ENCODE measurements at regions not wholly inside any gene's neighbourhood (a gene's known extent, or its start where the extent isn't known, plus 50 kb on each side); places are given as distances from the start of the nearest gene placed in this dataset.

DNA sequence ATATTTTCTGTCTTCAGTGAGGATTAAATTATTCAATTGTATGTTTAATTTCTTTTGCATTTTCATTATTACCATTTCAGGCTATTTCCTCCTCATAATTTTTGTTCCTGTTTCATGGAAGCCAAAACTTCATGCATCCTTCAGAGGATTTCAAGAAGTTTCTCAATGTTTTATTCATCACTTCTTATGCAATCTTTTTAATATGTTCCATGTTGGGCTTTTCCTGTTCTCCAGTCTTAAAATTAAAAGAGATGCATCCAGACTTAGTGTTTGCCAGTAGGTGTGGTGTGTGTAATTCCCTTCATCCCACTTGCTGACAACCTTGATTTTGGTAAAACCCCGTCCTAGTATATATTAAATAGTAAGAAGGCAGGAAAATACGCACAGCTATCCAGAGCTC, 190.0 kb downstream of the EN1 start:
- TF ChIP-seq, protein P1, sequence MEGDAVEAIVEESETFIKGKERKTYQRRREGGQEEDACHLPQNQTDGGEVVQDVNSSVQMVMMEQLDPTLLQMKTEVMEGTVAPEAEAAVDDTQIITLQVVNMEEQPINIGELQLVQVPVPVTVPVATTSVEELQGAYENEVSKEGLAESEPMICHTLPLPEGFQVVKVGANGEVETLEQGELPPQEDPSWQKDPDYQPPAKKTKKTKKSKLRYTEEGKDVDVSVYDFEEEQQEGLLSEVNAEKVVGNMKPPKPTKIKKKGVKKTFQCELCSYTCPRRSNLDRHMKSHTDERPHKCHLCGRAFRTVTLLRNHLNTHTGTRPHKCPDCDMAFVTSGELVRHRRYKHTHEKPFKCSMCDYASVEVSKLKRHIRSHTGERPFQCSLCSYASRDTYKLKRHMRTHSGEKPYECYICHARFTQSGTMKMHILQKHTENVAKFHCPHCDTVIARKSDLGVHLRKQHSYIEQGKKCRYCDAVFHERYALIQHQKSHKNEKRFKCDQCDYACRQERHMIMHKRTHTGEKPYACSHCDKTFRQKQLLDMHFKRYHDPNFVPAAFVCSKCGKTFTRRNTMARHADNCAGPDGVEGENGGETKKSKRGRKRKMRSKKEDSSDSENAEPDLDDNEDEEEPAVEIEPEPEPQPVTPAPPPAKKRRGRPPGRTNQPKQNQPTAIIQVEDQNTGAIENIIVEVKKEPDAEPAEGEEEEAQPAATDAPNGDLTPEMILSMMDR (conservative IDR thresholded peaks at IDR 0.05; ENCODE audit: low read length): no peak
- peak; percentile 74 for DNase-seq (ENCODE audit: low read depth)
- no peak overlapping the region for H3K4me3 ChIP-seq (ENCODE audit: low read length)

DNA sequence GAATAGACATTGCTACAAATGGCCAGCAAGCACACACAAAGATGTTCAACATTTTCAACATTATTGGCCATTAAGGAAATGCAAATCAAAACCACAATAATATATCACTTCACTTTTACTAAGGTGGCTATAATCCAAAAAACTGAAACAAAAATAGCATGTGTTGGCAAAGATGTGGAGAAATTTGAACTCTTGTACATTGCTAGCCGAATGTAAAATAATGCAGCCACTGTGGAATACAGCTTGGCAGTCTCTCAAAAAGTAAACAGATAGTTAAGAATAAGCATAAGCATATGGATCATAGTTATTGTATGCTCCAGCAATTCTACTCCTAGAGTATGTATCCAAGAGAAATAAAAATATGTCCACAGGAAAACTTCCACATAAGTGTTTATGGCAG, 192.5 kb downstream of the EN1 start:
- TF ChIP-seq, protein P1 (conservative IDR thresholded peaks at IDR 0.05; ENCODE audit: low read length): no peak
- no peak overlapping the region for H3K4me3 ChIP-seq (ENCODE audit: low read length)
- peak; percentile 51 for DNase-seq (ENCODE audit: low read depth)

DNA sequence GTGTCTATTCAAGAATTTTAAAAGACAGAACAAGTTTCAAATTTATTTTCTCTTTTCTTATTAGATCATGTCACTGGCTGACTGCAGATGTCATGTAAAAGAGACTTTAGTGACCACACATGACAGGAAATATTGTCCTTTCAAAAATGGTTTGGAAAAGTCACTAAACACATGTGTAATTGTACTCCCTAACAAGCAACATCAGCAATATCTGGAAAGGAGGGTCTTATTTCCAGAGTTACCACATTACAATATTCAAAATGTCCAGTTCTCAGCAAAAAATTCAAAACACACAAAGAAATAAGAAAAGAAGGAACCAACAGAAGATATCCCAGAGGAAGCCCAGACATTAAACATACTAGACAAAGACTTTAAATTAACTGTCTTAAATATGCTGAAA, 197.1 kb downstream of the EN1 start:
- TF ChIP-seq, protein P1 (conservative IDR thresholded peaks at IDR 0.05; ENCODE audit: low read length): no peak
- DNase-seq (ENCODE audit: low read depth): no peak
- no peak overlapping the region for H3K4me3 ChIP-seq (ENCODE audit: low read length)

DNA sequence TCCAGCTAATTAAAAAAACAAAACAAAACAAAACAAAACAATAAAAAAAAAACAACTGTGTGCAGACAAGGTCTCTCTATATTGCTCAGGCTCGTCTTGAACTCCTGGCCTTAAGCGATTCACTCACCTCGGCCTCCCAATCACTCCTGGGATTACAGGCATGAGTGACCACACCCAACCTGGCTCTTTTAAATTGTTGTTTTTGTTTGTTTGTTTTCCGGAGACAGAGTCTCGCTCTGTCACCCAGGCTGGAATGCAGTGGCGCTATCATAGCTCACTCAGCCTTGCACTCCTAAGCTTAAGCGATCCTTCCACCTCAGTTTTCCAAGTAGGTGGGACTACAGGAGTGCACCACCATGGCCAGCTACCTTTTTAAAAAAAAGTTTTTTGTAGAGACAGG, 201.6 kb downstream of the EN1 start:
- H3K4me3 ChIP-seq (ENCODE audit: low read length): no peak overlapping the region
- TF ChIP-seq, protein P1 (conservative IDR thresholded peaks at IDR 0.05; ENCODE audit: low read length): no peak
- no peak for DNase-seq (ENCODE audit: low read depth)

DNA sequence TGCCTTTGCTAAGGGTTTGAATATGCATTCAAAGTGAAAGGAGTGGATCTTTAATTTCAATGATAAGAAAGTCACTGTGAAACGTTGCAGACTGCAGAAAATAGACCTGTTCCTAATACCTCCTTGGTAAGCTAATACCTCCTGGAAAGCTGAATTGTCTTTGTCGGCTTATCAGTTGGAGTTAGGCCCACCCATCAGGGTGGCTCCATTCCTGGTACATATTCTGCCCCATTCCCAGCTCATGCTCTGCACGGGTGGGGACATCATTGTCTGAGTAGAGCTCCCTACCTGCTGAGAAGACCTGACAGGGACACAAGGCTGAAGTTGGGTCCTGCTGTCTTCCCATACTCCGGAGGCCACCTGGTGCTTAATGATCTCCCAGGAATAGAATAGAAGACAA, 203.3 kb downstream of the EN1 start:
- TF ChIP-seq, protein P1 (conservative IDR thresholded peaks at IDR 0.05; ENCODE audit: low read length): no peak
- no peak for DNase-seq (ENCODE audit: low read depth)
- no peak overlapping the region for H3K4me3 ChIP-seq (ENCODE audit: low read length)

DNA sequence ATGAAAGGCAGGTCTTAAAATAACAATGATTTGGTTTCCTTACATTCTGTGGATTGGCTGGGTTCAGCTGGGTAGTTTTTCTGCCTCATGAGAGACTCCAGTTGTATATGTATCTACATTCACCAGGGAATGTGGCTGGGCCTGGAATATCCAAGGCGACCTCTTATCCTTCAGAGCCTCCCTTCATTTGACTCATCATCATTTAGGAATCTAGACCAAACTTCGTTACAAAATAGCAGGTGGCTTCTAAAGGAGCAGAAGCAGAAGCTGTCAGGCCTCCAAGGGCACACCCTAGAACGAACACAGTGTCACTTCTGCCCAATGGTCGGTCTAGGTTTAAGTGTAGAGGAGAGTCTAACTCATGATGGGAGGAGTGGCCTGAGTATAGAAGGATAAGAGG, 204.2 kb downstream of the EN1 start:
- TF ChIP-seq, protein P1 (conservative IDR thresholded peaks at IDR 0.05; ENCODE audit: low read length): no peak
- no peak overlapping the region for H3K4me3 ChIP-seq (ENCODE audit: low read length)
- DNase-seq (ENCODE audit: low read depth): peak; percentile 63

DNA sequence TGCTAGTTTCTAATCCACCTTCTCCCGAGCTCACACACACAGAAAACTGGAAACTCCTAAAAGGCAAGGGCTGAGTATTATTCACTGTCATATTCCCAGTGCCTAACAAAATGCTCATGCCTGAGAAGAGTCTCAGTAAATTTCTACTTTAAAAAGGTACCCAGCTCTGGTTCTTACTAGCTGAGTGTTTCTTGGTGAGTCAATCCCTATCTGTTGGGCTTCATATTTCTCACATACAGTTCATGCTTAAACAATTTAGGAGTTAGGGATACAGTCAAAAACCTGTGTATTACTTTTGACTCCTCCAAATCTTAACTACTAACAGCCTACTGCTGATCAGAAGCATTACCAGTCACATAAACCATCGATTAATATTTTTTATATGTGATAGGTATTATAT, 204.9 kb downstream of the EN1 start:
- TF ChIP-seq, protein P1 (conservative IDR thresholded peaks at IDR 0.05; ENCODE audit: low read length): no peak
- H3K4me3 ChIP-seq (ENCODE audit: low read length): no peak overlapping the region
- no peak for DNase-seq (ENCODE audit: low read depth)
